Brain microvascular endothelial cell (primary cell): ENCODE measurements at regions not wholly inside any gene's neighbourhood (a gene's known extent, or its start where the extent isn't known, plus 50 kb on each side); places are given as distances from the start of the nearest gene placed in this dataset.

Experiments
- DNase-seq: peaks from one replicate; pipeline ENCODE4 v3.0.0-alpha.2; 2020
- H3K27ac ChIP-seq: fragments of 250-450 bp; sonication (Bioruptor Pico); 2 replicates; pipeline ENCODE4 v1.5.1; 2020; ENCODE audit warnings: mild to moderate bottlenecking, moderate library complexity
- H3K27me3 ChIP-seq: fragments of 250-450 bp; sonication (Bioruptor Pico); replicated peaks from 2 replicates; pipeline ENCODE4 v1.5.1; 2020; ENCODE audit warnings: mild to moderate bottlenecking
- H3K36me3 ChIP-seq: fragments of 250-450 bp; sonication (Bioruptor Pico); replicated peaks from 2 replicates; pipeline ENCODE4 v1.5.1; 2020; ENCODE audit warnings: mild to moderate bottlenecking
- H3K4me3 ChIP-seq: 2 replicates; pipeline ENCODE4 v1.5.1; 2011; ENCODE audit warnings: low read depth, mild to moderate bottlenecking, control low read depth, low read length, moderate library complexity
- CTCF ChIP-seq: IDR thresholded peaks from 2 replicates; pipeline ENCODE4 v1.5.1; 2011; ENCODE audit warnings: low read depth, mild to moderate bottlenecking, moderate library complexity, low read length, control low read depth, inconsistent platforms; ENCODE audit errors: missing control alignments
- in situ Hi-C: cut with HindIII; loops from 2 replicates; pipeline ENCODE4 v1.10.0; 2017; ENCODE audit warnings: low sequenced_read_pairs, low pct_ligation_motif_present

- in situ Hi-C loops = no loop called here
These were observed 152.4 kb downstream of the LRRC30 start for GRCh38 chr18:7383002-7383980.

GRCh38 chr18:7388741-7389140 is 157.9 kb downstream of the LRRC30 start:
- no peak for TF ChIP-seq CTCF
- Histone ChIP-seq H3K27me3 (no peaks in the 10 kb centered on the region), H3K36me3 (no peaks in the 10 kb centered on the region), H3K27ac (no peak overlapping the region), H3K4me3 (no peak overlapping the region)
- DNase-seq = no peak
- in situ Hi-C loops = no loop called here

More at GRCh38 chr18:7383002-7383980, 152.4 kb downstream of the LRRC30 start:
- Histone ChIP-seq H3K4me3 (no peak overlapping the region), H3K27ac (no peak overlapping the region), H3K27me3 (no peaks in the 10 kb centered on the region), H3K36me3 (no peaks in the 10 kb centered on the region)
- DNase-seq = no peak
- TF ChIP-seq CTCF = no peak

- no peak overlapping the region for H3K27ac ChIP-seq
- in situ Hi-C loops = no loop called here
- no peak for DNase-seq
- no peaks in the 10 kb centered on the region for H3K27me3 ChIP-seq
- TF ChIP-seq CTCF = no peak
- H3K4me3 ChIP-seq = no peak overlapping the region
- no peaks in the 10 kb centered on the region for H3K36me3 ChIP-seq
These were observed 160.0 kb downstream of the LRRC30 start for GRCh38 chr18:7390731-7391492.

GRCh38 chr18:7393080-7393479 is 162.2 kb downstream of the LRRC30 start:
- in situ Hi-C loops = no loop called here
- no peak overlapping the region for H3K27ac ChIP-seq
- no peaks in the 10 kb centered on the region for H3K36me3 ChIP-seq
- no peak for TF ChIP-seq CTCF
- no peak for DNase-seq
- H3K4me3 ChIP-seq = no peak overlapping the region
- H3K27me3 ChIP-seq = no peaks in the 10 kb centered on the region

- Histone ChIP-seq H3K27me3 (no peaks in the 10 kb centered on the region), H3K27ac (no peak overlapping the region), H3K4me3 (no peak overlapping the region), H3K36me3 (no peaks in the 10 kb centered on the region)
- no peak for DNase-seq
- TF ChIP-seq CTCF = no peak
- in situ Hi-C loops = no loop called here
These were observed 163.3 kb downstream of the LRRC30 start for GRCh38 chr18:7394050-7394659.
